Stimulated activated CD8-positive, alpha-beta memory T cell treated with anti-CD3 and anti-CD28 coated beads, Interleukin-2, amount 100 ng/mL, for 48 hours (primary cell): ENCODE measurements at regions not wholly inside any gene's neighbourhood (a gene's known extent, or its start where the extent isn't known, plus 50 kb on each side); places are given as distances from the start of the nearest gene placed in this dataset.

Source experiments
- DNase-seq, 2 donors: peaks; one replicate each; pipeline ENCODE4 v3.0.0-alpha.2; 2020; ENCODE audit warnings: low read depth in 2 of 2

- DNase-seq: no peak
Observed at GRCh38 chr9:87818308-87818707, 64.4 kb upstream of the SPATA31E1 start.

GRCh38 chr9:87824216-87824875 lies 58.3 kb upstream of the SPATA31E1 start:
- DNase-seq: no peak

- DNase-seq: no peak
Observed at GRCh38 chr9:87824886-87825285, 57.8 kb upstream of the SPATA31E1 start.

- DNase-seq: no peak
Observed at GRCh38 chr9:87826331-87826730, 56.3 kb upstream of the SPATA31E1 start.

GRCh38 chr9:87827341-87827740 lies 55.3 kb upstream of the SPATA31E1 start:
- no peak for DNase-seq

GRCh38 chr9:87829756-87830155 lies 52.9 kb upstream of the SPATA31E1 start:
- DNase-seq: no peak

GRCh38 chr9:87830446-87830845 lies 52.2 kb upstream of the SPATA31E1 start:
- DNase-seq: no peak

- no peak for DNase-seq
Observed at GRCh38 chr9:87831159-87831558, 51.5 kb upstream of the SPATA31E1 start.
